T-cell (primary cell): ENCODE measurements at regions not wholly inside any gene's neighbourhood (a gene's known extent, or its start where the extent isn't known, plus 50 kb on each side); places are given as distances from the start of the nearest gene placed in this dataset.

ENCODE experiments used
- ATAC-seq, 4 experiments: fragments of 200-7000 bp in 3 of 4; fragments of 150-1000 bp in 1 of 4; cut with Tn5 transposase; replicated peaks in 1 of 4; 1 replicate in 3 of 4; 2 replicates in 1 of 4; pipeline ENCODE4 v1.10.0; 2021; ENCODE audit warnings: moderate library complexity in 3 of 4, mild to moderate bottlenecking in 2 of 4, moderate number of reproducible peaks in 1 of 4
- CTCF ChIA-PET, 2 donors: fragments of 300-600 bp; sonication (Branson Sonifier 250); formaldehyde crosslinking; loops; one replicate each; lab custom pipeline; 2022; ENCODE audit warnings: antibody characterized with exemption in 2 of 2; lab: Charles Lee
- POLR2A ChIA-PET, 2 donors: fragments of 300-600 bp; sonication (Branson Sonifier 250); formaldehyde crosslinking; loops; one replicate each; lab custom pipeline; 2022; ENCODE audit warnings: antibody characterized with exemption in 2 of 2; lab: Charles Lee
- DNase-seq, 35 experiments: peaks; one replicate each; pipeline versions ENCODE4 v3.0.0 to v3.0.0-alpha.2; 2013 to 2023
- H3K27ac ChIP-seq: one replicate; pipeline ENCODE4 v1.5.1; 2013; ENCODE audit warnings: low read length
- H3K27me3 ChIP-seq, 2 experiments: replicated peaks in 1 of 2; 1 replicate in 1 of 2; 2 replicates in 1 of 2; pipeline versions ENCODE4 v1.6.1 to v1.7.0; 2013; ENCODE audit warnings: low read length in 1 of 2, mixed read lengths in 1 of 2; ENCODE audit not compliant: control insufficient read depth in 2 of 2, insufficient read depth in 2 of 2; ENCODE audit errors: extremely low read depth in 1 of 2
- H3K36me3 ChIP-seq, 2 donors: 1 replicate in 1 of 2; 2 replicates in 1 of 2; pipeline versions ENCODE4 v1.6.1 to v1.7.0; 2013; ENCODE audit warnings: low read length in 1 of 2; ENCODE audit not compliant: control insufficient read depth in 2 of 2, insufficient read depth in 1 of 2; ENCODE audit errors: extremely low read depth in 1 of 2
- H3K4me1 ChIP-seq, 2 experiments: 1 replicate in 1 of 2; 2 replicates in 1 of 2; pipeline versions ENCODE4 v1.6.1 to v1.7.0; 2013; ENCODE audit warnings: low read length in 2 of 2, mixed read lengths in 1 of 2; ENCODE audit not compliant: insufficient read depth in 2 of 2, control insufficient read depth in 1 of 2; ENCODE audit errors: extremely low read depth in 1 of 2
- H3K4me3 ChIP-seq, 2 donors: 1 replicate in 1 of 2; 2 replicates in 1 of 2; pipeline versions ENCODE4 v1.5.1 to v1.7.0; 2013; ENCODE audit warnings: mild to moderate bottlenecking in 2 of 2, low read length in 1 of 2, moderate library complexity in 1 of 2; ENCODE audit not compliant: control insufficient read depth in 1 of 2; ENCODE audit errors: extremely low read depth in 1 of 2
- H3K9me3 ChIP-seq: 2 replicates; pipeline ENCODE4 v1.7.0; 2013
- H3K27ac Mint-ChIP-seq, 2 donors: one replicate each; pipeline ENCODE4 v1.8.0; 2020 to 2021; ENCODE audit warnings: mild to moderate bottlenecking in 2 of 2, mixed read lengths in 2 of 2
- H3K27me3 Mint-ChIP-seq, 2 donors: one replicate each; pipeline ENCODE4 v1.8.0; 2021 to 2022; ENCODE audit warnings: mixed read lengths in 2 of 2
- H3K36me3 Mint-ChIP-seq: one replicate; pipeline ENCODE4 v1.8.0; 2021; ENCODE audit warnings: mixed read lengths
- H3K4me1 Mint-ChIP-seq, 3 donors: one replicate each; pipeline ENCODE4 v1.8.0; 2020 to 2022; ENCODE audit warnings: mixed read lengths in 3 of 3, mild to moderate bottlenecking in 1 of 3
- H3K4me3 Mint-ChIP-seq, 3 donors: one replicate each; pipeline ENCODE4 v1.8.0; 2020 to 2022; ENCODE audit warnings: mild to moderate bottlenecking in 3 of 3, mixed read lengths in 3 of 3, moderate library complexity in 3 of 3
- H3K9me3 Mint-ChIP-seq, 3 donors: one replicate each; pipeline ENCODE4 v1.8.0; 2020 to 2022; ENCODE audit warnings: mixed read lengths in 3 of 3
- WGBS: methylation state at CpG from one replicate; pipeline ENCODE4 v1.1.5; 2013; ENCODE audit warnings: missing lambda C conversion rate; ENCODE audit not compliant: insufficient coverage; 5-methylcytosine and 5-hydroxymethylcytosine counted together

DNA sequence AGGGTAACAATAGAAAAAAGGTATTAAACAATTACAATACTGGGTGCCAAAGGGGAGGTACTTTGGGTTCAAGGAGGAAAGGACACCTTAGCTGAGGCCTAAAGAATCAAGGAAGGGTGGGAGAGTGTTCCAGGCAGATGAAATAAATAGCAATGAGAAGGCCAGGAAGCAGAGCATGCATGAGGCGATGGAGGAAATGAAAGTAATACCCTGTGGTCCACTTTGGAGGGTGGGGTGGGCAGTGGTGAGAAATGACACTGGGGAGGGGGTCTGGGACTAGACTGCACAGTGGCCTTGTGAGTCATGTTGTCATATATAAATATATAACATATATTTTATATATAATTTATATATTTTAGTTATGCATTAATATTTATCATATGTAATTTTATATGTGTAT is 55.9 kb downstream of the BHLHE40 start:
- CTCF ChIA-PET: no interaction called here

DNA sequence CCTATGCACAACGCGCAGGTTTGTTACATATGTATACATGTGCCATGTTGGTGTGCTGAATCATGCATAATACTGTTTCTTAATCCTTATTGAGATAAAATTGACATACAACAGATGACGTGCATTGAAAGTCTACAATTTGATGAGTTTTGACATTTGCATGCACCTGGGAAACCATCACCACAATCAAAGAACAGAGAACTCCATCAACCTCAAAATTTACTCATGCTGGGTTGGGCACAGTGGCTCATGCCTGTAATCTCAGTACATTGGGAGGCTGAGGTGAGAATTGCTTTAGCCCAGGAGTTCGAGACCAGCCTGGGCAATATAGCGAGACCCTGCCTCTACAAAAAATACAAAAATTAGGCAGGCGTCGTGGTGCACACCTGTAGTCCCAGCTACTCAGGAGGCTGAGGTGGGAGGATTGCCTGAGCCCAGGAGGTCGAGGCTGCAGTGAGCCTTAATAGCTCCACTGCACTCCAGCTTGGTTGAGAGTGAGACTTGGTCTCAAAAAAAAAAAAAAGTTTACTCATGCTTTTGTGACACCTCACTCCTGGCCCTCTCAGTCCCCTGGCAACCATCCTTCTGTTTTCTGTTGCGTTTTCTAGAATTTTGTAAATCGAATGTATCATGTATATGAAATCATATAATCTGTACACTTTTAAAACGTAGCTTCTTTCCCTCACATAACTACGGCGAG is 56.6 kb downstream of the BHLHE40 start:
- ATAC-seq (no peak), DNase-seq (no peak)
- Histone ChIP-seq H3K4me1 (peaks cover 0 to 11% of the 10 kb centered on the region in 2 experiments), H3K9me3 (no peaks in the 10 kb centered on the region), H3K4me3 (no peak overlapping the region), H3K27ac (no peak overlapping the region), H3K36me3 (no peaks in the 10 kb centered on the region), H3K27me3 (no peaks in the 10 kb centered on the region)
- Mint-ChIP-seq H3K36me3 (no peaks in the 10 kb centered on the region), H3K4me3 (no peak overlapping the region), H3K27me3 (no peaks in the 10 kb centered on the region), H3K4me1 (peaks cover 0 to 14% (median 0%) of the 10 kb centered on the region in 3 donors), H3K9me3 (no peaks in the 10 kb centered on the region), H3K27ac (no peak overlapping the region)
- ChIA-PET CTCF (interaction anchor here (0.6 to 1.3 kb wide), 3 partner anchors 71 to 324 kb away, joined by 3 read pairs; no protein-coding TSS in a partner anchor), POLR2A (no interaction called here)
- WGBS: no CpG with 5 or more reads among the region's 13 CpGs

More for the DNA sequence above, 55.9 kb downstream of the BHLHE40 start:
- Histone ChIP-seq H3K4me3 (no peak overlapping the region), H3K36me3 (no peaks in the 10 kb centered on the region), H3K4me1 (peaks cover 0 to 11% of the 10 kb centered on the region in 2 experiments), H3K9me3 (no peaks in the 10 kb centered on the region), H3K27me3 (no peaks in the 10 kb centered on the region), H3K27ac (no peak overlapping the region)
- WGBS: no CpG with 5 or more reads among the region's 1 CpG
- H3K9me3 Mint-ChIP-seq: no peaks in the 10 kb centered on the region
- POLR2A ChIA-PET: no interaction called here
- H3K36me3 Mint-ChIP-seq: no peaks in the 10 kb centered on the region
- H3K27ac Mint-ChIP-seq: no peak overlapping the region
- peaks cover 0 to 14% (median 0%) of the 10 kb centered on the region in 3 donors for H3K4me1 Mint-ChIP-seq
- no peak overlapping the region for H3K4me3 Mint-ChIP-seq
- H3K27me3 Mint-ChIP-seq: no peaks in the 10 kb centered on the region
- DNase-seq (no peak), ATAC-seq (no peak)

- Histone ChIP-seq H3K36me3 (no peaks in the 10 kb centered on the region), H3K4me3 (no peak overlapping the region), H3K27ac (no peak overlapping the region), H3K27me3 (no peaks in the 10 kb centered on the region), H3K4me1 (peaks cover 0 to 11% of the 10 kb centered on the region in 2 experiments), H3K9me3 (no peaks in the 10 kb centered on the region)
- DNase-seq (no peak), ATAC-seq (no peak)
- WGBS: 75% methylated on average over 1 of the region's 2 CpGs
- no peak overlapping the region for H3K27ac Mint-ChIP-seq
- ChIA-PET POLR2A (no interaction called here), CTCF (interaction anchor here in 1 of 2 donors (1.3 kb wide), 1 partner anchor 325 kb away, joined by 3 read pairs; no protein-coding TSS in a partner anchor)
- H3K4me3 Mint-ChIP-seq: no peak overlapping the region
- H3K9me3 Mint-ChIP-seq: no peaks in the 10 kb centered on the region
- H3K27me3 Mint-ChIP-seq: no peaks in the 10 kb centered on the region
- H3K4me1 Mint-ChIP-seq: peaks cover 0 to 14% (median 0%) of the 10 kb centered on the region in 3 donors
- H3K36me3 Mint-ChIP-seq: no peaks in the 10 kb centered on the region
Observed at GRCh38 chr3:5036392-5036766, 57.1 kb downstream of the BHLHE40 start.

GRCh38 chr3:5036858-5037257 is 57.6 kb downstream of the BHLHE40 start:
- peaks cover 0 to 14% (median 0%) of the 10 kb centered on the region in 3 donors for H3K4me1 Mint-ChIP-seq
- no peaks in the 10 kb centered on the region for H3K36me3 Mint-ChIP-seq
- DNase-seq: no peak
- H3K27ac ChIP-seq: no peak overlapping the region
- ChIA-PET POLR2A (no interaction called here), CTCF (interaction anchor here in 1 of 2 donors (1.3 kb wide), 1 partner anchor 325 kb away, joined by 3 read pairs; no protein-coding TSS in a partner anchor)
- no peaks in the 10 kb centered on the region for H3K27me3 ChIP-seq
- H3K36me3 ChIP-seq: no peaks in the 10 kb centered on the region
- H3K4me3 ChIP-seq: no peak overlapping the region
- no peak overlapping the region for H3K27ac Mint-ChIP-seq
- no peak overlapping the region for H3K4me3 Mint-ChIP-seq
- no peaks in the 10 kb centered on the region for H3K9me3 ChIP-seq
- H3K9me3 Mint-ChIP-seq: no peaks in the 10 kb centered on the region
- H3K4me1 ChIP-seq: peaks cover 0 to 11% of the 10 kb centered on the region in 2 experiments
- no peak for ATAC-seq
- no peaks in the 10 kb centered on the region for H3K27me3 Mint-ChIP-seq
- no CpG with 5 or more reads among the region's 5 CpGs for WGBS

GRCh38 chr3:5039585-5039984 is 60.3 kb downstream of the BHLHE40 start:
- CTCF ChIA-PET: interaction anchor here in 1 of 2 donors (0.7 kb wide), 1 partner anchor 16 kb away, joined by 4 read pairs; no protein-coding TSS in a partner anchor
- no peak overlapping the region for H3K4me3 ChIP-seq
- no peak overlapping the region for H3K27ac ChIP-seq
- H3K27me3 ChIP-seq: no peaks in the 10 kb centered on the region
- Mint-ChIP-seq H3K9me3 (no peaks in the 10 kb centered on the region), H3K27me3 (no peaks in the 10 kb centered on the region), H3K4me1 (peaks cover 0 to 14% (median 0%) of the 10 kb centered on the region in 3 donors), H3K27ac (no peak overlapping the region), H3K36me3 (no peaks in the 10 kb centered on the region), H3K4me3 (no peak overlapping the region)
- ATAC-seq (no peak), DNase-seq (no peak)
- WGBS: 100% methylated on average over 1 of the region's 2 CpGs
- no peaks in the 10 kb centered on the region for H3K9me3 ChIP-seq
- H3K36me3 ChIP-seq: no peaks in the 10 kb centered on the region
- POLR2A ChIA-PET: interaction anchor here in 1 of 2 donors (0.5 kb wide), 1 partner anchor 116 kb away, joined by 5 read pairs; no protein-coding TSS in a partner anchor
- H3K4me1 ChIP-seq: peaks cover 0 to 11% of the 10 kb centered on the region in 2 experiments

DNA sequence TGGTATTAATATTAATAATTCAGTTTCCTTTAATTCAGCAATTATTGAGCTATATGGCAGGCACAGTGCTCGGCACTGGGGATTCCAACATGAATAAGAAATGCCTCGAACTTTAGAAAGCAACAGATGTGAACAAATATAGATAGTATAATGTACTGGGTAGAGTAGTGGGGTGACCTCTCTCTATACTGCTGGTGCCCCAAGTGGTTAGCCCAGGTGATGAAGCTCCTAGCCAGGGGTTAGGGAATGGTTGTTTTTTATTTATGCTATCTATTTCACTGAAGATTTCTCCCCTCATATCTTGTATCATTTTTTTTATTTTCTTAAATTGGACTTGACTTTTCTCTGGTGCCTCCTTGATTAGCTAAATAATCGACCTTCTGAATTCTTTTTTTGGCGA is 62.1 kb downstream of the BHLHE40 start:
- ATAC-seq (no peak), DNase-seq (no peak)
- no peak overlapping the region for H3K27ac Mint-ChIP-seq
- peaks cover 0 to 11% of the 10 kb centered on the region in 2 experiments for H3K4me1 ChIP-seq
- H3K27ac ChIP-seq: no peak overlapping the region
- ChIA-PET POLR2A (interaction anchor here in 1 of 2 donors (0.6 kb wide), 1 partner anchor 316 kb away, joined by 3 read pairs; no protein-coding TSS in a partner anchor), CTCF (interaction anchor here (1.1 to 1.5 kb wide), 3 partner anchors 10 to 330 kb away, joined by 3 to 6 read pairs (median 4); no protein-coding TSS in a partner anchor)
- no peaks in the 10 kb centered on the region for H3K36me3 ChIP-seq
- H3K27me3 ChIP-seq: no peaks in the 10 kb centered on the region
- peaks cover 0 to 11% (median 0%) of the 10 kb centered on the region in 3 donors for H3K4me1 Mint-ChIP-seq
- no peaks in the 10 kb centered on the region for H3K36me3 Mint-ChIP-seq
- no peak overlapping the region for H3K4me3 Mint-ChIP-seq
- WGBS: 92% methylated on average over 2 of the region's 4 CpGs
- no peaks in the 10 kb centered on the region for H3K9me3 Mint-ChIP-seq
- no peaks in the 10 kb centered on the region for H3K9me3 ChIP-seq
- H3K4me3 ChIP-seq: no peak overlapping the region
- H3K27me3 Mint-ChIP-seq: no peaks in the 10 kb centered on the region
